Panc1 (cell line): ENCODE measurements at regions not wholly inside any gene's neighbourhood (a gene's known extent, or its start where the extent isn't known, plus 50 kb on each side); places are given as distances from the start of the nearest gene placed in this dataset.

Experiments used
- POLR2AphosphoS5 ChIP-seq: IDR thresholded peaks from 2 replicates; pipeline ENCODE4 v1.6.1; 2012; ENCODE audit warnings: mild to moderate bottlenecking, low read depth, low read length, moderate library complexity
- TCF7L2 ChIP-seq: IDR thresholded peaks from 2 replicates; pipeline ENCODE4 v1.6.1; 2011; ENCODE audit warnings: mild to moderate bottlenecking, low read depth, low read length, inconsistent platforms
- TF ChIP-seq, protein P1 (sequence below): fragments of 450-650 bp; IDR thresholded peaks from 2 replicates; pipeline ENCODE4 v1.5.1; 2017; ENCODE audit warnings: mild to moderate bottlenecking
- TF ChIP-seq, protein P2 (sequence below), 2 experiments: IDR thresholded peaks; 2 replicates each; pipeline ENCODE4 v1.6.1; 2011 to 2012; ENCODE audit warnings: low read depth in 2 of 2, control low read depth in 1 of 2, low read length in 1 of 2, mild to moderate bottlenecking in 1 of 2, moderate library complexity in 1 of 2; ENCODE audit not compliant: insufficient read depth in 1 of 2

DNA sequence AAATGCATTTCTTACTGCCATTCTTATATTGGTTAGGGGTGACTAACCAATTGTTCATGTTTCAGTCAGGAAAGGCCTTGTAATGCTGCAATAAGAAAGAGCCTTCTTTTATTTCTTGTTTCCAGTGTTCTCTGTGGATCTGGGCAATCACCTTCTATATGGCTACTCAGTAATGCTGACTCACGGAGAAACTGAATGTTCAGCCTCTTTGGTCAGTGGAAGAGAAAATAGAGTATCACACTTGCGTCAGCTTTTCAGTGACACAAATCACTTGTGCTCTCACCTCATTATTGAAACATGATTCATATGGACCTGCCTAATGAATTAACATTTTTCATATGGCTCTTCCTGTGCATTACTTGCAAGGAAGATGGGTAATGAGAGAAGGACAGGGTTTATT is 243.9 kb upstream of the POT1 start:
- TF ChIP-seq, protein P1, sequence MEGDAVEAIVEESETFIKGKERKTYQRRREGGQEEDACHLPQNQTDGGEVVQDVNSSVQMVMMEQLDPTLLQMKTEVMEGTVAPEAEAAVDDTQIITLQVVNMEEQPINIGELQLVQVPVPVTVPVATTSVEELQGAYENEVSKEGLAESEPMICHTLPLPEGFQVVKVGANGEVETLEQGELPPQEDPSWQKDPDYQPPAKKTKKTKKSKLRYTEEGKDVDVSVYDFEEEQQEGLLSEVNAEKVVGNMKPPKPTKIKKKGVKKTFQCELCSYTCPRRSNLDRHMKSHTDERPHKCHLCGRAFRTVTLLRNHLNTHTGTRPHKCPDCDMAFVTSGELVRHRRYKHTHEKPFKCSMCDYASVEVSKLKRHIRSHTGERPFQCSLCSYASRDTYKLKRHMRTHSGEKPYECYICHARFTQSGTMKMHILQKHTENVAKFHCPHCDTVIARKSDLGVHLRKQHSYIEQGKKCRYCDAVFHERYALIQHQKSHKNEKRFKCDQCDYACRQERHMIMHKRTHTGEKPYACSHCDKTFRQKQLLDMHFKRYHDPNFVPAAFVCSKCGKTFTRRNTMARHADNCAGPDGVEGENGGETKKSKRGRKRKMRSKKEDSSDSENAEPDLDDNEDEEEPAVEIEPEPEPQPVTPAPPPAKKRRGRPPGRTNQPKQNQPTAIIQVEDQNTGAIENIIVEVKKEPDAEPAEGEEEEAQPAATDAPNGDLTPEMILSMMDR: no peak
- TF ChIP-seq POLR2AphosphoS5 (no peak), TCF7L2 (no peak)
- TF ChIP-seq, protein P2, sequence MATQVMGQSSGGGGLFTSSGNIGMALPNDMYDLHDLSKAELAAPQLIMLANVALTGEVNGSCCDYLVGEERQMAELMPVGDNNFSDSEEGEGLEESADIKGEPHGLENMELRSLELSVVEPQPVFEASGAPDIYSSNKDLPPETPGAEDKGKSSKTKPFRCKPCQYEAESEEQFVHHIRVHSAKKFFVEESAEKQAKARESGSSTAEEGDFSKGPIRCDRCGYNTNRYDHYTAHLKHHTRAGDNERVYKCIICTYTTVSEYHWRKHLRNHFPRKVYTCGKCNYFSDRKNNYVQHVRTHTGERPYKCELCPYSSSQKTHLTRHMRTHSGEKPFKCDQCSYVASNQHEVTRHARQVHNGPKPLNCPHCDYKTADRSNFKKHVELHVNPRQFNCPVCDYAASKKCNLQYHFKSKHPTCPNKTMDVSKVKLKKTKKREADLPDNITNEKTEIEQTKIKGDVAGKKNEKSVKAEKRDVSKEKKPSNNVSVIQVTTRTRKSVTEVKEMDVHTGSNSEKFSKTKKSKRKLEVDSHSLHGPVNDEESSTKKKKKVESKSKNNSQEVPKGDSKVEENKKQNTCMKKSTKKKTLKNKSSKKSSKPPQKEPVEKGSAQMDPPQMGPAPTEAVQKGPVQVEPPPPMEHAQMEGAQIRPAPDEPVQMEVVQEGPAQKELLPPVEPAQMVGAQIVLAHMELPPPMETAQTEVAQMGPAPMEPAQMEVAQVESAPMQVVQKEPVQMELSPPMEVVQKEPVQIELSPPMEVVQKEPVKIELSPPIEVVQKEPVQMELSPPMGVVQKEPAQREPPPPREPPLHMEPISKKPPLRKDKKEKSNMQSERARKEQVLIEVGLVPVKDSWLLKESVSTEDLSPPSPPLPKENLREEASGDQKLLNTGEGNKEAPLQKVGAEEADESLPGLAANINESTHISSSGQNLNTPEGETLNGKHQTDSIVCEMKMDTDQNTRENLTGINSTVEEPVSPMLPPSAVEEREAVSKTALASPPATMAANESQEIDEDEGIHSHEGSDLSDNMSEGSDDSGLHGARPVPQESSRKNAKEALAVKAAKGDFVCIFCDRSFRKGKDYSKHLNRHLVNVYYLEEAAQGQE (IDR thresholded peaks at IDR 0.05; ENCODE audit: insufficient read depth in 1 of 2, low read depth in 2 of 2, low read length in 1 of 2): no peak
